Suprapubic skin (tissue), 4 donors: ENCODE measurements at regions not wholly inside any gene's neighbourhood (a gene's known extent, or its start where the extent isn't known, plus 50 kb on each side); places are given as distances from the start of the nearest gene placed in this dataset.

Experiments used
- DNase-seq, 2 donors: peaks; one replicate each; pipeline ENCODE4 v3.0.0-alpha.2; 2019; ENCODE audit warnings: low spot score in 2 of 2
- H3K27ac ChIP-seq: fragments of 200-600 bp; sonication (generic); one replicate; pipeline ENCODE4 v1.5.1; 2019
- H3K27me3 ChIP-seq: fragments of 200-600 bp; sonication (generic); one replicate; pipeline ENCODE4 v1.5.1; 2019
- H3K36me3 ChIP-seq: fragments of 200-600 bp; sonication (generic); one replicate; pipeline ENCODE4 v1.5.1; 2019
- H3K4me1 ChIP-seq: fragments of 200-600 bp; sonication (generic); one replicate; pipeline ENCODE4 v1.5.1; 2019
- H3K4me3 ChIP-seq: fragments of 200-600 bp; sonication (generic); one replicate; pipeline ENCODE4 v1.5.1; 2019; ENCODE audit warnings: mild to moderate bottlenecking
- H3K9me3 ChIP-seq: fragments of 200-600 bp; sonication (generic); one replicate; pipeline ENCODE4 v1.5.1; 2019
- CTCF ChIP-seq, 2 donors: fragments of 200-600 bp in 1 of 2; fragments of 450-650 bp in 1 of 2; sonication (generic) in 1 of 2; IDR thresholded peaks; one replicate each; pipeline ENCODE4 v1.5.1; 2016 to 2019; ENCODE audit warnings: antibody characterized with exemption in 2 of 2, mild to moderate bottlenecking in 1 of 2, moderate library complexity in 1 of 2
- EP300 ChIP-seq: sonication (generic); formaldehyde crosslinking; IDR thresholded peaks from one replicate; pipeline ENCODE4 v1.6.1; 2017; ENCODE audit warnings: antibody characterized with exemption
- POLR2A ChIP-seq, 2 donors: fragments of 450-650 bp; IDR thresholded peaks; one replicate each; pipeline ENCODE4 v1.6.1; 2017; ENCODE audit warnings: antibody characterized with exemption in 2 of 2, mild to moderate bottlenecking in 2 of 2, moderate library complexity in 2 of 2
- POLR2AphosphoS5 ChIP-seq, 3 donors: sonication (generic); formaldehyde crosslinking; IDR thresholded peaks; one replicate each; pipeline ENCODE4 v1.6.1; 2017; ENCODE audit warnings: antibody characterized with exemption in 3 of 3
- WGBS: methylation state at CpG from one replicate; pipeline ENCODE4 v1.1.5; 2018; 5-methylcytosine and 5-hydroxymethylcytosine counted together

- no peak for TF ChIP-seq CTCF (IDR thresholded peaks at IDR 0.05)
- TF ChIP-seq POLR2AphosphoS5 (IDR thresholded peaks at IDR 0.05), result no peak
- TF ChIP-seq EP300, result no peak
- TF ChIP-seq POLR2A (IDR thresholded peaks at IDR 0.05), result no peak
- DNase-seq, result no peak
- H3K27me3 ChIP-seq, result no peaks in the 10 kb centered on the region
- H3K4me3 ChIP-seq, result no peak overlapping the region
- no peaks in the 10 kb centered on the region for H3K9me3 ChIP-seq
- no peak overlapping the region for H3K27ac ChIP-seq
- no peaks in the 10 kb centered on the region for H3K36me3 ChIP-seq
- H3K4me1 ChIP-seq, result no peaks in the 10 kb centered on the region
- WGBS, result 88% methylated on average over 1 of the region's 1 CpG
Observed at GRCh38 chr4:165715989-165716388, 157.0 kb upstream of the TLL1 start.

GRCh38 chr4:165716472-165716871, 156.6 kb upstream of the TLL1 start:
- H3K4me1 ChIP-seq, result no peaks in the 10 kb centered on the region
- TF ChIP-seq CTCF (IDR thresholded peaks at IDR 0.05) (no peak), EP300 (no peak), POLR2A (IDR thresholded peaks at IDR 0.05) (no peak), POLR2AphosphoS5 (IDR thresholded peaks at IDR 0.05) (no peak)
- H3K27me3 ChIP-seq, result no peaks in the 10 kb centered on the region
- no peak overlapping the region for H3K4me3 ChIP-seq
- no peak overlapping the region for H3K27ac ChIP-seq
- no peaks in the 10 kb centered on the region for H3K9me3 ChIP-seq
- DNase-seq, result no peak
- H3K36me3 ChIP-seq, result no peaks in the 10 kb centered on the region

- no peak overlapping the region for H3K27ac ChIP-seq
- H3K27me3 ChIP-seq, result no peaks in the 10 kb centered on the region
- no peaks in the 10 kb centered on the region for H3K9me3 ChIP-seq
- H3K4me1 ChIP-seq, result peaks cover 6% of the 10 kb centered on the region
- TF ChIP-seq POLR2A (IDR thresholded peaks at IDR 0.05), result no peak
- TF ChIP-seq EP300, result no peak
- no peak for TF ChIP-seq CTCF (IDR thresholded peaks at IDR 0.05)
- TF ChIP-seq POLR2AphosphoS5 (IDR thresholded peaks at IDR 0.05), result no peak
- DNase-seq, result no peak
- no peaks in the 10 kb centered on the region for H3K36me3 ChIP-seq
- no peak overlapping the region for H3K4me3 ChIP-seq
- 90% methylated on average over 8 of the region's 8 CpGs for WGBS
Observed at GRCh38 chr4:165718660-165719059, 154.4 kb upstream of the TLL1 start.

- Histone ChIP-seq H3K9me3 (no peaks in the 10 kb centered on the region), H3K27ac (no peak overlapping the region), H3K4me1 (peaks cover 6% of the 10 kb centered on the region), H3K36me3 (no peaks in the 10 kb centered on the region), H3K27me3 (no peaks in the 10 kb centered on the region), H3K4me3 (no peak overlapping the region)
- no peak for DNase-seq
- no peak for TF ChIP-seq POLR2A (IDR thresholded peaks at IDR 0.05)
- no peak for TF ChIP-seq CTCF (IDR thresholded peaks at IDR 0.05)
- no peak for TF ChIP-seq EP300
- TF ChIP-seq POLR2AphosphoS5 (IDR thresholded peaks at IDR 0.05), result no peak
- 96% methylated on average over 2 of the region's 2 CpGs for WGBS
Observed at GRCh38 chr4:165720411-165721082, 152.5 kb upstream of the TLL1 start.

- no peak for DNase-seq
- no peak overlapping the region for H3K4me3 ChIP-seq
- H3K36me3 ChIP-seq, result no peaks in the 10 kb centered on the region
- 90% methylated on average over 4 of the region's 4 CpGs for WGBS
- TF ChIP-seq EP300, result no peak
- TF ChIP-seq CTCF (IDR thresholded peaks at IDR 0.05), result no peak
- TF ChIP-seq POLR2A (IDR thresholded peaks at IDR 0.05), result no peak
- TF ChIP-seq POLR2AphosphoS5 (IDR thresholded peaks at IDR 0.05), result no peak
- no peaks in the 10 kb centered on the region for H3K9me3 ChIP-seq
- H3K27ac ChIP-seq, result no peak overlapping the region
- peaks cover 6% of the 10 kb centered on the region for H3K4me1 ChIP-seq
- no peaks in the 10 kb centered on the region for H3K27me3 ChIP-seq
Observed at GRCh38 chr4:165721815-165722214, 151.2 kb upstream of the TLL1 start.
